ENCODE measurements at regions not wholly inside any gene's neighbourhood (a gene's known extent, or its start where the extent isn't known, plus 50 kb on each side); places are given as distances from the start of the nearest gene placed in this dataset.

- peaks cover 12% of the 10 kb centered on the region for H3K4me1 Mint-ChIP-seq (ENCODE audit: unreplicated experiment)
- no peak for DNase-seq (ENCODE audit: extremely low spot score, unreplicated experiment)
- H3K27ac Mint-ChIP-seq = no peak overlapping the region
- peak overlapping the region; percentile 67 for H3K4me3 Mint-ChIP-seq
- H3K9me3 Mint-ChIP-seq = peaks cover 16% of the 10 kb centered on the region
- no peak for TF ChIP-seq CTCF (conservative IDR thresholded peaks at IDR 0.05)
- H3K36me3 Mint-ChIP-seq = peaks cover 8% of the 10 kb centered on the region
- H3K27me3 Mint-ChIP-seq = peaks cover 24% of the 10 kb centered on the region
Measured at GRCh38 chr4:152045449-152045806, 284.6 kb upstream of the GATB start.

- peak overlapping the region; percentile 40 for H3K27ac Mint-ChIP-seq
- TF ChIP-seq CTCF (conservative IDR thresholded peaks at IDR 0.05) = no peak
- no peak for DNase-seq (ENCODE audit: extremely low spot score, unreplicated experiment)
- peaks cover 8% of the 10 kb centered on the region for H3K36me3 Mint-ChIP-seq
- peaks cover 12% of the 10 kb centered on the region for H3K4me1 Mint-ChIP-seq (ENCODE audit: unreplicated experiment)
- H3K4me3 Mint-ChIP-seq = no peak overlapping the region
- peaks cover 16% of the 10 kb centered on the region for H3K9me3 Mint-ChIP-seq
- H3K27me3 Mint-ChIP-seq = peaks cover 21% of the 10 kb centered on the region
Measured at GRCh38 chr4:152044331-152045036, 283.7 kb upstream of the GATB start.

- peaks cover 8% of the 10 kb centered on the region for H3K36me3 Mint-ChIP-seq
- H3K27ac Mint-ChIP-seq = no peak overlapping the region
Measured at GRCh38 chr4:152041295-152041694, 280.5 kb upstream of the GATB start.

GRCh38 chr4:152039691-152040090 is 278.9 kb upstream of the GATB start:
- Mint-ChIP-seq H3K27ac (no peak overlapping the region), H3K4me1 (ENCODE audit: unreplicated experiment) (peaks cover 7% of the 10 kb centered on the region), H3K4me3 (no peak overlapping the region), H3K36me3 (peaks cover 8% of the 10 kb centered on the region), H3K9me3 (peaks cover 16% of the 10 kb centered on the region), H3K27me3 (peaks cover 8% of the 10 kb centered on the region)
- no peak for TF ChIP-seq CTCF (conservative IDR thresholded peaks at IDR 0.05)
- no peak for DNase-seq (ENCODE audit: extremely low spot score, unreplicated experiment)

More at GRCh38 chr4:152041295-152041694, 280.5 kb upstream of the GATB start:
- peaks cover 12% of the 10 kb centered on the region for H3K27me3 Mint-ChIP-seq
- no peak for TF ChIP-seq CTCF (conservative IDR thresholded peaks at IDR 0.05)
- H3K4me3 Mint-ChIP-seq = no peak overlapping the region
- no peak for DNase-seq (ENCODE audit: extremely low spot score, unreplicated experiment)
- H3K4me1 Mint-ChIP-seq (ENCODE audit: unreplicated experiment) = peaks cover 7% of the 10 kb centered on the region
- peaks cover 16% of the 10 kb centered on the region for H3K9me3 Mint-ChIP-seq

GRCh38 chr4:152039023-152039481 is 278.2 kb upstream of the GATB start:
- TF ChIP-seq CTCF (conservative IDR thresholded peaks at IDR 0.05) = no peak
- H3K4me1 Mint-ChIP-seq (ENCODE audit: unreplicated experiment) = peaks cover under 1% of the 10 kb centered on the region
- no peak for DNase-seq (ENCODE audit: extremely low spot score, unreplicated experiment)
- peaks cover 8% of the 10 kb centered on the region for H3K36me3 Mint-ChIP-seq
- peaks cover 7% of the 10 kb centered on the region for H3K27me3 Mint-ChIP-seq
- no peak overlapping the region for H3K27ac Mint-ChIP-seq
- no peak overlapping the region for H3K4me3 Mint-ChIP-seq
- peaks cover 13% of the 10 kb centered on the region for H3K9me3 Mint-ChIP-seq
